DMS153 treated with DMSO at 0.1 percent for 48 hours (cell line): ENCODE measurements at regions not wholly inside any gene's neighbourhood (a gene's known extent, or its start where the extent isn't known, plus 50 kb on each side); places are given as distances from the start of the nearest gene placed in this dataset.
"Not testable (repeated sequence)": the region's sequence is repeated elsewhere in the genome, so short reads cannot be mapped to it uniquely, and the experiment has no call there.

Experiments
- DNase-seq: peaks from one replicate; lab custom pipeline; 2025; ENCODE audit not compliant: unreplicated experiment; lab: John Stamatoyannopoulos, UW

GRCh38 chr14:22118899-22119477 lies 445.4 kb upstream of the OR4E1 start:
- DNase-seq: no peak

GRCh38 chr14:22113401-22113800 lies 439.8 kb upstream of the OR4E1 start:
- DNase-seq: no peak

GRCh38 chr14:22112004-22112403 lies 438.4 kb upstream of the OR4E1 start:
- DNase-seq: no peak

- DNase-seq: no peak
Observed at GRCh38 chr14:22107753-22108152, 434.1 kb upstream of the OR4E1 start.

- DNase-seq: no peak
Observed at GRCh38 chr14:22106700-22107697, 433.4 kb upstream of the OR4E1 start.

GRCh38 chr14:22105624-22106006 lies 432.0 kb upstream of the OR4E1 start:
- no peak for DNase-seq

- DNase-seq: no peak
Observed at GRCh38 chr14:22105006-22105623, 431.5 kb upstream of the OR4E1 start.

GRCh38 chr14:22100764-22101120 lies 427.1 kb upstream of the OR4E1 start:
- DNase-seq: not testable (repeated sequence)

GRCh38 chr14:22099942-22100763 lies 426.5 kb upstream of the OR4E1 start:
- DNase-seq: peak; percentile 4

GRCh38 chr14:22098435-22098834 lies 424.8 kb upstream of the OR4E1 start:
- DNase-seq: no peak

- DNase-seq: no peak
Observed at GRCh38 chr14:22097586-22098292, 424.1 kb upstream of the OR4E1 start.

- DNase-seq: no peak
Observed at GRCh38 chr14:22097072-22097471, 423.5 kb upstream of the OR4E1 start.

GRCh38 chr14:22096514-22096895 lies 422.9 kb upstream of the OR4E1 start:
- DNase-seq: no peak

- DNase-seq: no peak
Observed at GRCh38 chr14:22095860-22096513, 422.4 kb upstream of the OR4E1 start.

- no peak for DNase-seq
Observed at GRCh38 chr14:22089940-22090339, 416.3 kb upstream of the OR4E1 start.

- no peak for DNase-seq
Observed at GRCh38 chr14:22088614-22089342, 415.2 kb upstream of the OR4E1 start.

- DNase-seq: no peak
Observed at GRCh38 chr14:22086131-22086530, 412.5 kb upstream of the OR4E1 start.

- no peak for DNase-seq
Observed at GRCh38 chr14:22084393-22085281, 411.0 kb upstream of the OR4E1 start.
